Activated CD4-positive, alpha-beta T cell treated with anti-CD3 and anti-CD28 coated beads, Interleukin-2, amount 10 ng/mL, durations not matched to agents 7 days and 5 days (primary cell): ENCODE measurements at regions not wholly inside any gene's neighbourhood (a gene's known extent, or its start where the extent isn't known, plus 50 kb on each side); places are given as distances from the start of the nearest gene placed in this dataset.
"Not testable (repeated sequence)": the region's sequence is repeated elsewhere in the genome, so short reads cannot be mapped to it uniquely, and the experiment has no call there.

Experiments
- CTCF ChIA-PET: fragments of 350-600 bp; sonication (Branson Sonifier 250); formaldehyde crosslinking; loops from one replicate; lab custom pipeline; 2021; ENCODE audit warnings: antibody characterized with exemption; lab: Charles Lee
- POLR2A ChIA-PET: fragments of 350-600 bp; sonication (Branson Sonifier 250); formaldehyde crosslinking; loops from one replicate; lab custom pipeline; 2021; ENCODE audit warnings: antibody characterized with exemption; lab: Charles Lee
- DNase-seq: peaks from one replicate; pipeline ENCODE4 v3.0.0-alpha.2; 2020
- H3K27ac Mint-ChIP-seq: one replicate; pipeline ENCODE4 v1.8.0; 2021; ENCODE audit warnings: mild to moderate bottlenecking, moderate library complexity, mixed read lengths
- H3K27me3 Mint-ChIP-seq: one replicate; pipeline ENCODE4 v1.8.0; 2021; ENCODE audit warnings: mixed read lengths
- H3K36me3 Mint-ChIP-seq: one replicate; pipeline ENCODE4 v1.8.0; 2021; ENCODE audit warnings: low read depth, mixed read lengths
- H3K4me1 Mint-ChIP-seq: one replicate; pipeline ENCODE4 v1.8.0; 2021; ENCODE audit warnings: mixed read lengths
- H3K4me3 Mint-ChIP-seq: one replicate; pipeline ENCODE4 v1.8.0; 2021; ENCODE audit warnings: mild to moderate bottlenecking, moderate library complexity, mixed read lengths
- H3K9me3 Mint-ChIP-seq: one replicate; pipeline ENCODE4 v1.8.0; 2021; ENCODE audit warnings: mixed read lengths

- Mint-ChIP-seq H3K4me3 (no peak overlapping the region), H3K9me3 (no peaks in the 10 kb centered on the region)
- POLR2A ChIA-PET = no interaction called here
Observed at GRCh38 chr7:52571026-52571425, 464.4 kb upstream of the POM121L12 start.

GRCh38 chr7:52569151-52569550 is 466.3 kb upstream of the POM121L12 start:
- H3K9me3 Mint-ChIP-seq = no peaks in the 10 kb centered on the region
- no peak for DNase-seq
- no peaks in the 10 kb centered on the region for H3K27me3 Mint-ChIP-seq
- H3K4me1 Mint-ChIP-seq = no peaks in the 10 kb centered on the region
- CTCF ChIA-PET = no interaction called here
- no peak overlapping the region for H3K4me3 Mint-ChIP-seq
- POLR2A ChIA-PET = no interaction called here
- no peaks in the 10 kb centered on the region for H3K36me3 Mint-ChIP-seq
- H3K27ac Mint-ChIP-seq = no peak overlapping the region

More at GRCh38 chr7:52571026-52571425, 464.4 kb upstream of the POM121L12 start:
- Mint-ChIP-seq H3K36me3 (no peaks in the 10 kb centered on the region), H3K27ac (no peak overlapping the region), H3K27me3 (no peaks in the 10 kb centered on the region), H3K4me1 (no peaks in the 10 kb centered on the region)
- CTCF ChIA-PET = no interaction called here
- no peak for DNase-seq

- H3K9me3 Mint-ChIP-seq = no peaks in the 10 kb centered on the region
- POLR2A ChIA-PET = no interaction called here
- no peak for DNase-seq
- H3K36me3 Mint-ChIP-seq = no peaks in the 10 kb centered on the region
- H3K4me1 Mint-ChIP-seq = no peaks in the 10 kb centered on the region
- H3K4me3 Mint-ChIP-seq = no peak overlapping the region
- no peak overlapping the region for H3K27ac Mint-ChIP-seq
- no peaks in the 10 kb centered on the region for H3K27me3 Mint-ChIP-seq
- CTCF ChIA-PET = no interaction called here
Observed at GRCh38 chr7:52565974-52566373, 469.5 kb upstream of the POM121L12 start.

- ChIA-PET POLR2A (no interaction called here), CTCF (no interaction called here)
- Mint-ChIP-seq H3K4me1 (no peaks in the 10 kb centered on the region), H3K27me3 (no peaks in the 10 kb centered on the region), H3K36me3 (no peaks in the 10 kb centered on the region), H3K27ac (no peak overlapping the region), H3K9me3 (peaks cover 5% of the 10 kb centered on the region), H3K4me3 (no peak overlapping the region)
- DNase-seq = no peak
Observed at GRCh38 chr7:52555805-52556204, 479.6 kb upstream of the POM121L12 start.

GRCh38 chr7:52547308-52547910 is 488.0 kb upstream of the POM121L12 start:
- CTCF ChIA-PET = no interaction called here
- DNase-seq = no peak
- no peak overlapping the region for H3K4me3 Mint-ChIP-seq

GRCh38 chr7:52541198-52541765 is 494.2 kb upstream of the POM121L12 start:
- CTCF ChIA-PET, H3K27me3 Mint-ChIP-seq, H3K4me3 Mint-ChIP-seq, POLR2A ChIA-PET, H3K27ac Mint-ChIP-seq, H3K4me1 Mint-ChIP-seq, H3K9me3 Mint-ChIP-seq, H3K36me3 Mint-ChIP-seq, DNase-seq: not testable (repeated sequence)

More at GRCh38 chr7:52547308-52547910, 488.0 kb upstream of the POM121L12 start:
- Mint-ChIP-seq H3K36me3 (no peaks in the 10 kb centered on the region), H3K9me3 (peaks cover 7% of the 10 kb centered on the region), H3K4me1 (no peaks in the 10 kb centered on the region), H3K27me3 (no peaks in the 10 kb centered on the region), H3K27ac (no peak overlapping the region)
- POLR2A ChIA-PET = no interaction called here

- Mint-ChIP-seq H3K36me3 (no peaks in the 10 kb centered on the region), H3K27ac (no peak overlapping the region), H3K4me1 (no peaks in the 10 kb centered on the region), H3K9me3 (peaks cover 4% of the 10 kb centered on the region), H3K4me3 (no peak overlapping the region), H3K27me3 (no peaks in the 10 kb centered on the region)
- ChIA-PET POLR2A (no interaction called here), CTCF (no interaction called here)
- no peak for DNase-seq
Observed at GRCh38 chr7:52540041-52540440, 495.4 kb upstream of the POM121L12 start.

GRCh38 chr7:52539414-52539813 is 496.0 kb upstream of the POM121L12 start:
- no peaks in the 10 kb centered on the region for H3K36me3 Mint-ChIP-seq
- POLR2A ChIA-PET = no interaction called here
- no peak for DNase-seq
- H3K4me1 Mint-ChIP-seq = no peaks in the 10 kb centered on the region
- peaks cover 4% of the 10 kb centered on the region for H3K9me3 Mint-ChIP-seq
- CTCF ChIA-PET = no interaction called here
- H3K4me3 Mint-ChIP-seq = no peak overlapping the region
- no peaks in the 10 kb centered on the region for H3K27me3 Mint-ChIP-seq
- no peak overlapping the region for H3K27ac Mint-ChIP-seq

GRCh38 chr7:52537051-52537450 is 498.4 kb upstream of the POM121L12 start:
- ChIA-PET POLR2A (no interaction called here), CTCF (no interaction called here)
- Mint-ChIP-seq H3K27ac (no peak overlapping the region), H3K36me3 (no peaks in the 10 kb centered on the region), H3K9me3 (peaks cover 7% of the 10 kb centered on the region), H3K4me1 (no peaks in the 10 kb centered on the region), H3K4me3 (no peak overlapping the region), H3K27me3 (no peaks in the 10 kb centered on the region)
- DNase-seq = no peak

- Mint-ChIP-seq H3K4me1 (no peaks in the 10 kb centered on the region), H3K9me3 (no peaks in the 10 kb centered on the region), H3K27me3 (no peaks in the 10 kb centered on the region), H3K36me3 (no peaks in the 10 kb centered on the region), H3K27ac (no peak overlapping the region), H3K4me3 (no peak overlapping the region)
- DNase-seq = no peak
- ChIA-PET POLR2A (no interaction called here), CTCF (no interaction called here)
Observed at GRCh38 chr7:52525772-52526341, 509.6 kb upstream of the POM121L12 start.

GRCh38 chr7:52518869-52519268 is 516.6 kb upstream of the POM121L12 start:
- DNase-seq = no peak

GRCh38 chr7:52512656-52513055 is 522.8 kb upstream of the POM121L12 start:
- H3K9me3 Mint-ChIP-seq = no peaks in the 10 kb centered on the region
- DNase-seq = no peak
- no peaks in the 10 kb centered on the region for H3K36me3 Mint-ChIP-seq
- no peak overlapping the region for H3K27ac Mint-ChIP-seq
- ChIA-PET CTCF (no interaction called here), POLR2A (no interaction called here)
- no peaks in the 10 kb centered on the region for H3K4me1 Mint-ChIP-seq
- no peaks in the 10 kb centered on the region for H3K27me3 Mint-ChIP-seq
- H3K4me3 Mint-ChIP-seq = no peak overlapping the region

More at GRCh38 chr7:52518869-52519268, 516.6 kb upstream of the POM121L12 start:
- Mint-ChIP-seq H3K4me1 (no peaks in the 10 kb centered on the region), H3K27me3 (no peaks in the 10 kb centered on the region), H3K4me3 (no peak overlapping the region), H3K36me3 (no peaks in the 10 kb centered on the region), H3K9me3 (peaks cover 3% of the 10 kb centered on the region), H3K27ac (no peak overlapping the region)
- ChIA-PET POLR2A (no interaction called here), CTCF (no interaction called here)

GRCh38 chr7:52507546-52508255 is 527.7 kb upstream of the POM121L12 start:
- Mint-ChIP-seq H3K4me1 (no peaks in the 10 kb centered on the region), H3K4me3 (no peak overlapping the region), H3K27me3 (no peaks in the 10 kb centered on the region), H3K36me3 (no peaks in the 10 kb centered on the region), H3K27ac (no peak overlapping the region), H3K9me3 (no peaks in the 10 kb centered on the region)
- ChIA-PET POLR2A (no interaction called here), CTCF (no interaction called here)
- no peak for DNase-seq
